NT2/D1 (cell line): ENCODE measurements at regions not wholly inside any gene's neighbourhood (a gene's known extent, or its start where the extent isn't known, plus 50 kb on each side); places are given as distances from the start of the nearest gene placed in this dataset.

Experiments
- YY1 ChIP-seq: IDR thresholded peaks from 2 replicates; pipeline ENCODE4 v1.6.1; 2011; ENCODE audit not compliant: insufficient read length, insufficient read depth
- ZNF274 ChIP-seq: IDR thresholded peaks from 2 replicates; pipeline ENCODE4 v1.6.1; 2011; ENCODE audit warnings: mild to moderate bottlenecking, low read depth, low read length

- TF ChIP-seq ZNF274 (no peak), YY1 (no peak)
These were observed 375.9 kb upstream of the TSHZ2 start for GRCh38 chr20:52596256-52596655.
